HG03196 (cell line): ENCODE measurements at regions not wholly inside any gene's neighbourhood (a gene's known extent, or its start where the extent isn't known, plus 50 kb on each side); places are given as distances from the start of the nearest gene placed in this dataset.

Experiments used
- ATAC-seq: cut with Tn5 transposase; IDR thresholded peaks from one replicate; pipeline ENCODE4 v1.9.1; 2021; ENCODE audit not compliant: unreplicated experiment

GRCh38 chr3:124174910-124175874 lies 183.3 kb upstream of the ROPN1 start:
- ATAC-seq = no peak

- ATAC-seq = no peak
Observed at GRCh38 chr3:124177071-124177470, 185.1 kb upstream of the ROPN1 start.

- ATAC-seq = no peak
Observed at GRCh38 chr3:124178531-124178930, 186.6 kb upstream of the ROPN1 start.

GRCh38 chr3:124200407-124200806 lies 208.5 kb upstream of the ROPN1 start:
- ATAC-seq = no peak

GRCh38 chr3:124201226-124201625 lies 209.3 kb upstream of the ROPN1 start:
- no peak for ATAC-seq

GRCh38 chr3:124201786-124202185 lies 209.9 kb upstream of the ROPN1 start:
- ATAC-seq = no peak

- no peak for ATAC-seq
Observed at GRCh38 chr3:124202754-124203153, 210.8 kb upstream of the ROPN1 start.

- ATAC-seq = no peak
Observed at GRCh38 chr3:124203292-124203691, 211.4 kb upstream of the ROPN1 start.

GRCh38 chr3:124206225-124207055 lies 214.5 kb upstream of the ROPN1 start:
- ATAC-seq = no peak

- ATAC-seq = no peak
Observed at GRCh38 chr3:124207077-124207476, 215.2 kb upstream of the ROPN1 start.

- ATAC-seq = peak; percentile 77
Observed at GRCh38 chr3:124207873-124208485, 216.1 kb upstream of the ROPN1 start.

GRCh38 chr3:124209426-124209825 lies 217.5 kb upstream of the ROPN1 start:
- ATAC-seq = no peak

- ATAC-seq = no peak
Observed at GRCh38 chr3:124210899-124211298, 219.0 kb upstream of the ROPN1 start.

- no peak for ATAC-seq
Observed at GRCh38 chr3:124213641-124214040, 221.7 kb upstream of the ROPN1 start.

GRCh38 chr3:124217542-124217941 lies 225.6 kb upstream of the ROPN1 start:
- no peak for ATAC-seq

GRCh38 chr3:124221422-124221821 lies 229.5 kb upstream of the ROPN1 start:
- ATAC-seq = no peak

GRCh38 chr3:124223853-124224252 lies 231.9 kb upstream of the ROPN1 start:
- no peak for ATAC-seq

GRCh38 chr3:124227150-124227630 lies 235.3 kb upstream of the ROPN1 start:
- ATAC-seq = no peak

- ATAC-seq = no peak
Observed at GRCh38 chr3:124229420-124229819, 237.5 kb upstream of the ROPN1 start.

- no peak for ATAC-seq
Observed at GRCh38 chr3:124229836-124230235, 237.9 kb upstream of the ROPN1 start.

- no peak for ATAC-seq
Observed at GRCh38 chr3:124230432-124230831, 238.5 kb upstream of the ROPN1 start.
